Stimulated activated CD4-positive, alpha-beta T cell treated with anti-CD3 and anti-CD28 coated beads, TNF-alpha, amount 100 ng/mL, for 1 hour (primary cell): ENCODE measurements at regions not wholly inside any gene's neighbourhood (a gene's known extent, or its start where the extent isn't known, plus 50 kb on each side); places are given as distances from the start of the nearest gene placed in this dataset.

Experiments used
- DNase-seq, 3 donors: peaks; one replicate each; pipeline ENCODE4 v3.0.0-alpha.2; 2020; ENCODE audit warnings: low read depth in 3 of 3, low spot score in 1 of 3

DNA sequence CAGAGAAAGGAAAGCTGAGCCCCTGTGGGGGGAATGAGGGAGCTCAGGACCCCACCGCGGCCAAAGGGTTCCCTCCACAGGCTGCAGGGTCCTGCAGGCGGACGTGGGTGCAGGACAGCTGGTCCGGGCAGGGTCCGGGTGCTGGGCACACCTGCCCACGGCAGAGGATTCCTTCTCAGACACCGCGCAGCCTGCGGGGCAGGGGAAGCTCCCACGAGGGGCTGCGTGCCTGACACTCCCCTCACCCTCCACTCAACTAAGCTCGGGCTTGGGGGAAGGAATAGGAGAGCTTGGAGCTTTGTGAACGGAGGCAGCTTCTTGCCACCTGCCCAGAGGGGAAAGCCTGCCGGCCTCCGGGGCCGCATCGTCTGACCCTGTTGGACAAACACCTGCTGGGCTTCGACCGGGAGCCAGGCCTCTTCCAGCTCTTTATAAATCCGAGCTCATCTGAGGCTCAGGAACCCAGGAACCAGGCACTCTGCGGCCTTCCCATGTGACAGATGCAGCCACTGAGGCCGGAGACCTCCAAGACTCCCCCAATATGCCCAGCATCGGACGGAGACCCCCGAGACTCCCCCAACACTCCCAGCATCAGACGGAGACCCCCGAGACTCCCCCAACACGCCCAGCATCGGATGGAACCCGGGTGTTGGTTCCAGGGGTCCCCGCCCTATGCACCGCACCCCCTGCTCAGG lies 97.3 kb downstream of the PDGFA start:
- no peak for DNase-seq

DNA sequence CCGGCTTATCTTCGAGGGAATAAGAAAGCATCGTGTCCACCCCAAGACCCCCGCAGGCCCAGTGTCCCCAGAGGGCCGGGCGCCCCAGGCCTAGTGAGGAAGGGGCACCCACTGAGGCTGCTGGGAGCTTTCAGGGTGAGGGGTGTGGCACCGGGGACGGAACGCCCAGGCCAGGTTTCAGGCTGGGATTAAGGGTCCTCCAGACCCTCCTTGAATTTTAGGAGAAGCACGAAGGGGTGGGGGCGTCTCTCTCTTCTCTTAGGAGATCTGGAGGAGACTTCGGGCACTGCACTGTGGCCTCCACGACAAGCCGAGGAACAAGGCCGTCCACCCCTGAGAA lies 96.8 kb downstream of the PDGFA start:
- DNase-seq, result no peak

DNA sequence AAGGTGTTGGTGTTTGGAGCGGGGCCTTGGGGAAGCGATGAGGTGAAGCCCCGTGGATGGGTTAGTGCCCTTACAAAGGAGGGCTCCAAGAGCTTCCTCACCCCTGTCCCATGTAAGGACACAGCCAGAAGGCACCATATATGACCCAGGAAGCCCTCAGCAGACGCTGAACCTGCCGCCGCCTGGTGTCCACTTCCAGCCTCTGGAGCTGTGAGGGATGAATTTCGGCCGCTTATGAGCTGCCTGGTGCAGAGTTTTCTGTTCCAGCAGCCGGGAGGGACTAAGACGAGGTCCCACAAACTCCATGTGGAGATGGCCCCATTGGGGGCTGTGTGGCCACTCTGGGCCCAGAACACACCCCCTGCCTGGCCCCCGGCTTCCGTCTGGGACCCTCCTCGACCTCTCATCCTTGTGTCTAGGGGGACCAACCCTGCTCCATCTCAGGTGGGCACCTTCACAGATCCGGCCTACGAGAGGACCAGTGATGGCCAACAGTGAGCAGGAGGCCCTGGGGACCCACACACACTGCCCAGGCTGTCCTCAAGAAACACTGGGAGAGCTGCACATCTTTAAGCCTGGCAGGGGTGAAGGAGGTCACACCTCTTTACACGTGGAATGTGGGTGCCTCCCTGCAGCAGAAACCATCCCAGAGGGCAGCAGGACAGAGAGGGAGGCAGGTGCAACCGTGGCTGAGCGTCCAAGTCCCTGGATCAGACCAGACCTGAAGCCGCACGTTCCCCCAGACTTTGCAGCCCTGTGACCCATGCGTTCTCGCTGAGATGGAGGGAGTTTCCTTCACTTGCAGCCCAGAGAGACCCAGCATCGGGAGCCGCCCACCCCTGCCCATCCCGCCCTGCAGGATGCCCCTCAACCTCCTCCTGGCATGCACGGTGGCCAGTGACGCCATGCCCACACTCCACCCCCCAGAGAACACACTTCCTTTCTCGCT lies 96.1 kb downstream of the PDGFA start:
- DNase-seq, result no peak

DNA sequence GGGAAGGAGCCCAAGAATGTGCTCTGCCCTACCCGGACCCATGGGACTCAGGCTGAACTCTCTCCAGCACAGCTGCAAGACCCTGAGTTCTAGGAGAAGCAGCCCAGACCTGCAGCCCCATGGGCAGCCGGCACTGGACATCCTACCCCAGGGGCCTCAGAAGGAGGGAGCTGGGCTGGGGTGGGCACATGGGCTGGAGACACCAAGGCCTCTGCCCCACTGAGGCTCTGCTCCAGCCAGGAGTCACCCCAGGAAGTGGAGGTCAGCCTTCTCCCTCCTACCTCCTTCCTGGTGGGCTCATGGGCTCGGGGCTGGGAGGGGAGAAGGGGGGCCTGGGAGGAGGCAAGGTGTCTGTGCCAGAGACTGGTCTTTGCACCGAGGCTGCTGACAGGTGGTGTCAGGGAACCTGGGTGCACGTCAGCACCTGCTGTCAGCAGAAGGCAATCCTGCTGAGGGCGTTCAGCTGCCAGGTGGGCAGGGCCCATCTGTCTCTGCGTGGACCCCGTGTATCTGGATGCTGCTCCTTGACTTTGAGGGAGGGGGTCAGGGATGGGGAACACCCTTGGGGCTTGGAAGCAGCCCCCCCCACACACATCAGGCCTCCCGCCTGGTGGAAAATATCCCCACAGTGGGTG lies 95.2 kb downstream of the PDGFA start:
- no peak for DNase-seq

DNA sequence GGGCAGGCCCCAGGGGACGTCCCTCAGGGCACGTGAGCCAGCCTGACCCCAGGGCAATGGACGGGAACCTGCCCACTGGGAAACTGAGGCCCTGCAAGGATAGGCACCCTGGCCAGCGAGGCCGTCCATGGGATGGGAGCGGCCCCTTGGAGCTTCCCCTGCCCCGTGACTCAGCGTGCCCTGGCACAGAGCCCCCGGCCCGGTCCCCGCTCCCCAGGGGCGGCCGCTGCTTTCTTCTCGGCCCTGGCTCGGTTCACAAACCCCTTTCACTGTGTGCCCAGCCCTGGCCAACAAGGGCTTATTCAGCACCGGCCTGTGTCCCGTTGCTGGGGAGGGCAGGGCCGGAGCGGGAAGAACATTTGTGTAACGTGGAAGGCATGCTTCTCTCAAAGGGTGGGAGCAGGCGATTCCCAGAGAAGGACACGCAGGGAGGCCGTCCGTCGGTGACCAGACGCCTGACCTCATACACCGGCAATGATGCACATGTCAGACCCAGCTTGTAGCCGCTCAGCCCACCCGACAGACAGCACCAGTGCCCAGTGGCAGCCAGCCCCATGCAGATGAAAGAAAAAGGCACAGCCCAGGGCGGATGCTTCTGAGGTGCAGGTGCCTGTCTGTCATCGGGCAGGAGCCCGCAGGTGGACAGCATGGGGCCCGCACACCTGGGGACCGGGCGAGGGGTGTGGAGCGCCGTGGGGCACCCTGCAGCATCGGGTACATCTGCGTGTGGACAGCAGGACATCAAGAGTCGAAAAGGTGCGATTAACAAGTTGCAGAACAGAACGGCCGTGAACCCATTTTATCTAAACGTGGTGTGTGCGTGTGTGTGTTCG lies 94.5 kb downstream of the PDGFA start:
- DNase-seq, result no peak

DNA sequence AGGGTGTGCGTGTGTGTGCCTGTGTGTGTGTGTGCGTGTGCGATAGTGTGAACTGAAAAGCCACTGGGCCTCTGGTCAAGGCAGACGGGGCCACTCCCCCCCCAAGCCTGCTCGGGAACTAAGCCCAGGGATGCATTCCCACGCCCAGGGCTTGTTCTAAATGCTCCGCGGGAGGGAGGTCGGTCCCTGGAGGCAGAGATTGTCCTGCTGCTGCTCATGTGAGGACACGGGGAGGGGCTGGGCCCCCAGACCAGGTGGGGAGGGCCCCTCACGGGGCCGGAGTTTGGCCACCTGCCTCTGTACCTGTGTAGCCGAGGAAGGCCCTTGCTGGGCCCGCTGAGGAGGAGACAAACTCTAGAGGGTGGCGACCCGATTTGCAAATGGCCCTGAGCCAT lies 93.9 kb downstream of the PDGFA start:
- no peak for DNase-seq

DNA sequence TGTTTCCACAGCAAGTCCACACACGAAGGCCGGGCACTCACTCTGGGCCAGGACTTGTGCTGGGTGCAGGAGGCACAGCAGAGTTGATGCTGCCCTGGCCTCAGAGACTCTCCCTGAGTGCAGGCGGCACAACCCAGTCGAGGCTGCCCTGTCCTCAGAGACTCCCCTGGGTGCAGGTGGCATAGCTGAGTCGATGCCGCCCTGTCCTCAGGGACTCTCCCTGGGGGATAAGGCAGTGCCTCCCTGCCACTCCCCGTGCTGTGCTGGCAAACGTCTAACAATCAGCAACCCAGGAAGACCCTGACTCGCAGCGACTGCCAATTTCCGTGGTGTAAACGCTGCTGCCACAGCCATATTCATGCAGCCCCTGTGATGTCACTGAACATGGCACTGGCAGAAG lies 93.1 kb downstream of the PDGFA start:
- no peak for DNase-seq

DNA sequence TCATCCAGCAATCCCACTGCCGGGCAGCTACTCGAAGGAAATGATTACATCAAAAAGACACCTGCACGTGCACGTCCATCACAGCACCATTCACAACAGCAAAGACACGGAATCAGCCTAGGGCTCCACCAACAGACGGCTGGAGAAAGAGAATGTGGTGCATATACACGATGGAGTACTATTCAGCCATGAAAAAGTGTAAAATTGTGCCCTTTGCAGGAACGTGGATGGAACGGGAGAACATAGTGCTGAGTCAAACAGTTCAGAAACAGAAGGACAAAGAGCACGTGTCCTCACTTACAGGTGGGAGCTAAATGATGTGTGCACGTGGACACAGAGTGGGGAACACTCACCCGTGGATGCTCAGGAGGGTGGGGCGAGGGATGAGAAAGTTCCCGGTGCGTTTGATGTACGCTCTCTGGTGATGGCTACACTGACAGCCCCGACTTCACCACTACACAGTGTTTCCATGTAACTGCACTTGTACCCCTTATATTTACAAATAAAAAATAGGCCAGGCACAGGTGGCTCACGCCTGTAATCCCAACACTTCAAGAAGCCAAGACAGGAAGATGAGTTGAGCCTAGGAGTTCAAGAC lies 92.0 kb downstream of the PDGFA start:
- DNase-seq, result no peak

DNA sequence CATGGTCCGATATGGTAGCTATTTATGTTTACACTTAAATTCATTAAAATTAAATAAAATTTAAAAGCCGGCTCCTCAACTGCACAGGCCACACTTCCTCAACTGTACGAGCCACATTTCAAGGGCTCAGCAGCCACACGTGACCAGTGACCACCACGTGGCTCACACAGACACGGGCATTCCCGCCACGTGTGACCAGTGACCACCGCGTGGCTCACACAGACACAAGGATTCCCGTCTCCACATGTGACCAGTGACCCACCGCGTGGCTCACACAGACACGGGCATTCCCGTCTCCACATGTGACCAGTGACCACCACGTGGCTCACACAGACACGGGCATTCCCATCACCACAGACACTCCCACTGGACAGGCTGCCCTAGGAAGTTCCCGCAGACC lies 91.3 kb downstream of the PDGFA start:
- no peak for DNase-seq

DNA sequence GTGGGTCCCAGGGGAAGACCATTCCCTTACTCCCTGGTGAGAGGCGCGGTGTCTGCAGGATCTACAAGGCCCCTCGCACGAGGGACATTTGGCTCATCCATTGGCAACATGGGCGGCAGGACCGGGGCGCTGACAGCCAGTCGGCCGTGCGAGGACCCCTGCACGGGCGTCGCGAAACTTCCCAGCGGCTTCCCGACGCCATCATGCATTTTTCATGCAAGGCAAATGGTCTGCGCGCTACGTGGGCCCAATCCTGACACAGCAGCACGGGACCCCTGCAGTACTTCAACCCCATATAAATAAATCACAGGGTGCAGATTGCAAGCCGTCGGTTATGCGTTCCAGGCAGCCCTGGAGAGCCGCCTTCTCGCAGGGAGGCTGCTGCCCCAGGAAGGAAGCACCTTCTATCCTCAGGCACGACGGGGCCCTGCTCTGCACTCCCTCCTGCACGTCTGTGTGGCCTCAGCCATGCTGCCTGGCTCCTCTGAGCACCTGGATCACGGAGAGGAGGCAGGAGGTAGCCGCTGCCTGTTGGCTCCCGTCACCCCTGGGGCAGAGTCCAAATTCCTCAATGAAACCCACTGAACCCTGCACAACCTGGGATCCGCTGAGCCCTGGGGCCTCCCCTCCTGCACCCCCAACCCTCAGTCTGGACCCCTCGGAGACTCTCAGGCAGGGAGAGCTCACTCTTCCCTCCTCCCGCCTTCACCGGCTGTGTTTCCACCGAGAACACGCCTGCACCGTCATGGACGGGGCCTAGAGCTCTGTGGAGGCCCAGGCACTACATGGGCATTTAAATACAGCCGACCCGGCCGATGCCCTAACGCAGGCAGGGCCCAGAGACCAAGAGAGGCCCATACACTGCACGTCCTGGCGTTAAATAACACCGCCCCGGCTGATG lies 90.5 kb downstream of the PDGFA start:
- DNase-seq, result no peak

DNA sequence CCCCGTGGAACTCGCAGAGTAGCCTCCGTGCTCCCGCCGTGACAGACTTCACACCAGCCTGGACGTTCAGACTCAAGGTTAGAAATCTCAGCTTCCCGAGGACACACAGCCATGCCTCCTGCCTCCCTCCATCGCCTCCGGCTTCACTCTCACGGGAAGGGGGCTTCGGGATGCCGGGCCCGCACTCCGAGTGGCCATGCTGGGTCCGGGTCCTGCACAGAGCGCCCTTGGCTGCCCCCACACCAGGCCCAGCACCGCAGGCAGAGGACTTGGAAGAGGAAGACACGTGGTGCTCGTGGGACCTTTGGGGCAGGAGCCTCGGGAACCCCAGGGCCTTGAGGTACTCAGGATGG lies 89.8 kb downstream of the PDGFA start:
- DNase-seq, result no peak

DNA sequence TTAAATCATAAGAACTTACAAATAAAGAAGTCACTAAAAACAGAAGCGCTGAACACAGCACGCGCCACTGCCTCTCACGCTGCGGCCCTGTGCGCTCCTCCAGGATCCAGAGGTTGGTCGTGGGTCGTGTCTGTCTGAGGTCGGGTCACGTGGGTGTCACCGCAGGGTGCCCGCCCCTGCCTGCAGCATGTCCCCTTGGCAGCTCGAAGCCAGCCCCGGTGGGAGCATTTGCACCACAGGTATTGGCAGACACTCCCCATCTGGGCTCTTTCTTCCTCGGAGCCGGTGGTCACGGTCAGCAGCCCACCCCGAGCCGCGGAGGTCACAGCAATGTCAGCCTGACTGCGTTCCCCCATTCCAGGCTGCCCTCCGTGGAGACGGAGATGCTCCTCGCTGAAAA lies 88.6 kb downstream of the PDGFA start:
- DNase-seq, result no peak

DNA sequence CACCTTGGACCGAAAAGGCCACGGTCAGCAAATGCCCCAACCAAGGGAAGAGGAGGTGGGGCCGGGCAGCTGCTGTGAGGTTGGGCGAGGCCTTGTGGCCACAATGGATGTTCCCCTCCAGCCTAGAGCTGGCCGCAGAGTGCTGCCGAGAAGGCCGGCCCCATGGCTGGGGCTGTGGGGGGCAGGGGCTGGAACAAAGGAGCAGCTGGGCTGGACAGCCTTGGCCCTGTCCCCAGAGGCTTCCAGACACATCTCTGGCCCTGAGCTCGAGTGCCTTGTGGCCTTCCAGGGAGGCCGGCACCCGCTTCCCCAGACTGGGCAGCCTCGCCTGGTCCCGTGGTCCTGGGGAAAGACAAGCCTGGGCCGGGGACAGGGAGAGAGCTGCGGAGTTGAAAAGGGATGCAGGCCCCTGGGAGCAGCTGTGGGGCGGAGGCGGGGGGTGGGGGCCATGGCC lies 88.0 kb downstream of the PDGFA start:
- no peak for DNase-seq

DNA sequence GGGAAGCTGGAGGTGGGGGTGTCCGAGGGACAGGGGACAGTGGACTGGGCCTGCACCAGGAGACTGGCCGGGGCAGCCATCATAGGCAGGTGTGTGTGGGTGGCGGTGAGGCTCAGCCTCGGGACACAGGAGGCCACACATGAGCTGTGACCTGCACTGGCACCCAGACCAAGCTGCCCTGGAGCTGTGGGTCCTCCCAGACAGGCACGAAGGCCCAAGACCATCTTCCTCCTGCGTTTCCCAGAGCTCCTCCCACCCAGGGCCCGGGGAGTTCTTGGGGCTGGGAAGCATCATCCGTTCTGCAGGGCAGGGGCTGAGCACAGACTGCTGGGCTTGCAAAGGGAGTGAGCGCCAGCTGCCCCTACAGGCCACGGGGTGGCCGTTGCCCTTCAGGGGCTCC lies 87.4 kb downstream of the PDGFA start:
- no peak for DNase-seq

DNA sequence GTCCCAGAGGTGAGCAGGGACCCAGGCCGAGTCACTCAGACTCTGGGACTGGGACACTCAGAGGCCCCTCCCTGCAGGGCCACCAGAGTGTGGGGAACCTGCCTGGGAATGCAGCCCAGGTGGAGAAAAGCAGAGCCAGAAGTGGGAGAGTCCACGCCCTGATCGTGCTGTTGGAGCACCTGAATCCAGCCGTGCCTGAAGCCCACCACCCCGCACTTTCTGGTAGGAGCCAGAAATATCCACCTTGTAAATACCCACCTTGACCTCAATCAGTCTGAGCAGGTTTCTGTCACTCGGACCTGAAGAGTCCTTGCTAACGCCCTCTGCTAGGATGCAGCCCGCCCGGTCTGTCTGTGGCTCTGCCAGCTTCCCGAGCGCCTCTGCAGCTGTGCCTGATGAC lies 86.7 kb downstream of the PDGFA start:
- no peak for DNase-seq

DNA sequence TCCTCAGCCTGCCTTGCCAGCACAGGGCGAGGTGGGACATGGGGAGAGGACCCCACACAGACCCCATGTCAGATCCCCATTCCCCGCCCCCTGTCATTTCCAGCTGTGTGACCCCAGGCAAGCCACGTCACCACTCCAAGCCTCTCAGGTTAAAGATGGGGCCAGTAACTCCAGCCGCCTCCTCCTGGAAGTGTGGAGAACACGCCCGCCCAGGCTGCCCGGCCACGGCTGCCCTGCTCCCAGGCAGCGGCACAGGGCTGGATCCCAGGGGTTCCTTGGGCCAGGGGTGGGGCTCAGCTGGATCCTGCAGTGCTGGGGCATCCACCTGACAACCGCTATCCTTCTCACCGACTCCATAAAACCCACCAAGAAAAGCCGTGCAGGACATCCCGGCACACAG lies 86.1 kb downstream of the PDGFA start:
- DNase-seq, result no peak

DNA sequence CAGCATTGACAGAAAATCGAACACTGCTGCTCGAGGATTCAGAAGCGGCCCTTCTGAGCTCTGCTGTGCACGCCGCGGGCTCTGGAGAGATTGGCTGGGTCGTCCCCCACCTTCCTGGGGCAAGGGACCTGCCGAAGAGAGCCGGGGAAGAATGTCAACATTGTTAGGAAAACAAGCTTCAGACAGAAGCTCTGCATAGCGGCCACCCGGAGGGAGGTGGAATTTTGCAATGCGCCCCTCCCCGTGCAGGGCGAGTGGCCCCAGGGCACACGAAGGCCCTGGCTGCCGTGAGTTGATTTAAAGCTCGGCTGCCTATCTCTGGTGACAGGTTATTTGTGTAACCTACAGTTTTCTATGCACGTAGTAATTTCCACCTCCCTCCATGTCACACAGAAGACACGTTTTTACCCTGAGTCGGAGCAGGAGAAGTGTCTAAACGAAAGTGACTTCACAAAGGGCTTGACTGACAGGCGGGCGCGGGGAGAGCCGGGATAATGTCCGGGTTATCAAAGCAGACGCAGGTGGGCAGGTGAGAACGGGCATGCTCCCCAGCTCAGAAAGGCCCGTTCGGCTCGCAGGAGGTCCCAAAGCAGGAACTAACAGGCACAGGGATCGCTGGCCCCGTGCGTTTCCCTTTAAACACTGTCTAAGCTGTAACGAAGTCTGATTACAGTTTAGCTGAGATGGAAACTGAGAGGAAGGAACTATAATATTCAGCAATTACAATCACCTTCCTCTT lies 84.6 kb downstream of the PDGFA start:
- no peak for DNase-seq

DNA sequence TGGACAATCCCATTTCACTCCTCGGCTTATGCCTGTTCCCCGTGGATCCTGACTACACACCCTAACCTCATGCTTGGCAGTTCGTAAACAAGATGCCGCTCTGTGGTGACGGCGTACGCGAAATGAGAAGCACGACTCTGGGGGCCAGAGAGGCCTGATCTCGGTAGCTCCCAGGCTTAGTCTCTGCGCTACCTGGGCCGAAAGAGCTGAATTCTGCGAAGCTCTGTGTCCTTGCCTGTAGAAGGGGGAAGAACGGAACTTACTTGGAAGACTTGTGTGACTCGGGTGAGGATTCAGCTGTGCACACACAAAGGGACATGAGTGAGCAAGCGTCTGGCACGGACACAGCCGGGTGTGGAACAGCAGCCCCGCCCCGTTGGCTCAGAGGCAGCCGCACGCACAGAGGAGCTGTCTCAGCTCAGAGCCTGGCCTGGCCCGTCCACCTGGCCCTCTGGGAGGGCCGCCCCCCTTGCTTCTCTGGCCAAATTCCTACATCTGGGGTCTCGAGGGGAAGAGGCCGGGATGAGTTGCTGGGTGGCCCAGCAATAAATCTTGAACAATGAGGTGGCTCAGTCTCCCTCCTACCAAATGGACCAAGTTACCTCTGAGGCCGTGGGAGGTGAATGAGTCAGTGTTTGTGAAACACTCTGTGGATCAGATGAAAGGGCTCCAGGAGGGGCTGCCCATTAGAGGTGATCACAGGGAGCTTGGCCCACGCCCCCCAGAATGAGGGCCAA lies 83.8 kb downstream of the PDGFA start:
- DNase-seq, result no peak
